ENCODE measurements at regions not wholly inside any gene's neighbourhood (a gene's known extent, or its start where the extent isn't known, plus 50 kb on each side); places are given as distances from the start of the nearest gene placed in this dataset.

- Histone ChIP-seq H4K20me1 (ENCODE audit: insufficient read depth, low read length) (no peaks in the 10 kb centered on the region; the same call in 1 of the 2 replicates), H3K27ac (ENCODE audit: low read depth, low read length, poor library complexity, severe bottlenecking) (no peak overlapping the region), H3K9me2 (ENCODE audit: insufficient read depth, low read length) (no peaks in the 10 kb centered on the region), H3K4me1 (ENCODE audit: insufficient read depth, low read length, poor library complexity, severe bottlenecking) (no peaks in the 10 kb centered on the region), H3K4me2 (ENCODE audit: low read length) (no peak overlapping the region), H3K79me2 (ENCODE audit: insufficient read depth, low read depth, low read length) (no peaks in the 10 kb centered on the region), H2AFZ (ENCODE audit: low read length) (no peak overlapping the region), H3K36me3 (ENCODE audit: insufficient read depth, low read length) (no peaks in the 10 kb centered on the region), H3K4me3 (ENCODE audit: low read depth, low read length, poor library complexity, severe bottlenecking) (no peak overlapping the region), H3K9me3 (ENCODE audit: low read length) (no peaks in the 10 kb centered on the region)
- no peak for DNase-seq (ENCODE audit: low spot score)
- TF ChIP-seq CTCF (conservative IDR thresholded peaks at IDR 0.05; ENCODE audit: low read length) (no peak), EZH2phosphoT487 (IDR thresholded peaks at IDR 0.05; ENCODE audit: borderline replicate concordance, low read depth, low read length) (no peak)
- ChIA-PET CTCF (ENCODE audit: unreplicated experiment) (no interaction called here), POLR2A (no interaction called here)
- intact Hi-C loops (cut with micrococcal nuclease; ENCODE audit: unreplicated experiment) = no loop called here
- BruUV-seq (replicated peaks) = no TSS peak
Measured at GRCh38 chr20:54318892-54319291, 111.0 kb downstream of the PFDN4 start.

- POLR2A ChIA-PET = interaction anchor here (0.6 to 0.7 kb wide), 4 partner anchors 25 to 1043 kb away, joined by 3 to 5 read pairs (median 4); no protein-coding TSS in a partner anchor
- Histone ChIP-seq H3K36me3 (ENCODE audit: insufficient read depth, low read length) (no peaks in the 10 kb centered on the region), H3K4me1 (ENCODE audit: insufficient read depth, low read length, poor library complexity, severe bottlenecking) (no peaks in the 10 kb centered on the region), H3K4me2 (ENCODE audit: low read length) (no peak overlapping the region), H4K20me1 (ENCODE audit: insufficient read depth, low read length) (no peaks in the 10 kb centered on the region; the same call in 1 of the 2 replicates), H3K9me2 (ENCODE audit: insufficient read depth, low read length) (no peaks in the 10 kb centered on the region), H3K9me3 (ENCODE audit: low read length) (no peaks in the 10 kb centered on the region), H3K79me2 (ENCODE audit: insufficient read depth, low read depth, low read length) (no peaks in the 10 kb centered on the region), H3K4me3 (ENCODE audit: low read depth, low read length, poor library complexity, severe bottlenecking) (no peak overlapping the region), H2AFZ (ENCODE audit: low read length) (no peak overlapping the region), H3K27ac (ENCODE audit: low read depth, low read length, poor library complexity, severe bottlenecking) (no peak overlapping the region)
- TF ChIP-seq EZH2phosphoT487 (IDR thresholded peaks at IDR 0.05; ENCODE audit: borderline replicate concordance, low read depth, low read length) (no peak), CTCF (conservative IDR thresholded peaks at IDR 0.05; ENCODE audit: low read length) (no peak)
- CTCF ChIA-PET (ENCODE audit: unreplicated experiment) = no interaction called here
- intact Hi-C loops (cut with micrococcal nuclease; ENCODE audit: unreplicated experiment) = no loop called here
- DNase-seq (ENCODE audit: low spot score) = no peak
- BruUV-seq (replicated peaks) = no TSS peak
Measured at GRCh38 chr20:54320148-54320607, 112.3 kb downstream of the PFDN4 start.

- Histone ChIP-seq H3K9me3 (ENCODE audit: low read length) (no peaks in the 10 kb centered on the region), H3K36me3 (ENCODE audit: insufficient read depth, low read length) (no peaks in the 10 kb centered on the region), H3K27ac (ENCODE audit: low read depth, low read length, poor library complexity, severe bottlenecking) (no peak overlapping the region), H3K4me2 (ENCODE audit: low read length) (no peak overlapping the region), H2AFZ (ENCODE audit: low read length) (no peak overlapping the region), H3K9me2 (ENCODE audit: insufficient read depth, low read length) (no peaks in the 10 kb centered on the region), H3K4me1 (ENCODE audit: insufficient read depth, low read length, poor library complexity, severe bottlenecking) (no peaks in the 10 kb centered on the region), H4K20me1 (ENCODE audit: insufficient read depth, low read length) (no peaks in the 10 kb centered on the region; the same call in 1 of the 2 replicates), H3K79me2 (ENCODE audit: insufficient read depth, low read depth, low read length) (no peaks in the 10 kb centered on the region), H3K4me3 (ENCODE audit: low read depth, low read length, poor library complexity, severe bottlenecking) (no peak overlapping the region)
- no peak for DNase-seq (ENCODE audit: low spot score)
- no TSS peak for BruUV-seq (replicated peaks)
- intact Hi-C loops (cut with micrococcal nuclease; ENCODE audit: unreplicated experiment) = no loop called here
- CTCF ChIA-PET (ENCODE audit: unreplicated experiment) = no interaction called here
- POLR2A ChIA-PET = interaction anchor here (0.6 to 1.2 kb wide), 3 partner anchors 19 to 1908 kb away, joined by 3 to 6 read pairs (median 3); no protein-coding TSS in a partner anchor
- no peak for TF ChIP-seq CTCF (conservative IDR thresholded peaks at IDR 0.05; ENCODE audit: low read length)
Measured at GRCh38 chr20:54321352-54322087, 113.6 kb downstream of the PFDN4 start.

Data from OCI-LY7 (cell line).